Liver (tissue), 2 donors: ENCODE measurements at regions not wholly inside any gene's neighbourhood (a gene's known extent, or its start where the extent isn't known, plus 50 kb on each side); places are given as distances from the start of the nearest gene placed in this dataset.

Source experiments
- TF ChIP-seq, protein P1 (sequence below): fragments of 150-350 bp; IDR thresholded peaks from 2 replicates; pipeline ENCODE4 v1.5.1; 2017; ENCODE audit warnings: improper control_type of control experiment, low read depth, low read length; ENCODE audit not compliant: missing input control
- TF ChIP-seq, protein P2 (sequence below): IDR thresholded peaks from 2 replicates; pipeline ENCODE4 v1.6.1; 2016; ENCODE audit warnings: antibody characterized with exemption
- donor health status: healthy.

- TF ChIP-seq, protein P1, sequence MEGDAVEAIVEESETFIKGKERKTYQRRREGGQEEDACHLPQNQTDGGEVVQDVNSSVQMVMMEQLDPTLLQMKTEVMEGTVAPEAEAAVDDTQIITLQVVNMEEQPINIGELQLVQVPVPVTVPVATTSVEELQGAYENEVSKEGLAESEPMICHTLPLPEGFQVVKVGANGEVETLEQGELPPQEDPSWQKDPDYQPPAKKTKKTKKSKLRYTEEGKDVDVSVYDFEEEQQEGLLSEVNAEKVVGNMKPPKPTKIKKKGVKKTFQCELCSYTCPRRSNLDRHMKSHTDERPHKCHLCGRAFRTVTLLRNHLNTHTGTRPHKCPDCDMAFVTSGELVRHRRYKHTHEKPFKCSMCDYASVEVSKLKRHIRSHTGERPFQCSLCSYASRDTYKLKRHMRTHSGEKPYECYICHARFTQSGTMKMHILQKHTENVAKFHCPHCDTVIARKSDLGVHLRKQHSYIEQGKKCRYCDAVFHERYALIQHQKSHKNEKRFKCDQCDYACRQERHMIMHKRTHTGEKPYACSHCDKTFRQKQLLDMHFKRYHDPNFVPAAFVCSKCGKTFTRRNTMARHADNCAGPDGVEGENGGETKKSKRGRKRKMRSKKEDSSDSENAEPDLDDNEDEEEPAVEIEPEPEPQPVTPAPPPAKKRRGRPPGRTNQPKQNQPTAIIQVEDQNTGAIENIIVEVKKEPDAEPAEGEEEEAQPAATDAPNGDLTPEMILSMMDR, result no peak
- TF ChIP-seq, protein P2, sequence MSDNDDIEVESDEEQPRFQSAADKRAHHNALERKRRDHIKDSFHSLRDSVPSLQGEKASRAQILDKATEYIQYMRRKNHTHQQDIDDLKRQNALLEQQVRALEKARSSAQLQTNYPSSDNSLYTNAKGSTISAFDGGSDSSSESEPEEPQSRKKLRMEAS, result no peak
Measured at GRCh38 chr3:159548675-159549335, 439.8 kb upstream of the IL12A start.
